BLaER1 (cell line): ENCODE measurements at regions not wholly inside any gene's neighbourhood (a gene's known extent, or its start where the extent isn't known, plus 50 kb on each side); places are given as distances from the start of the nearest gene placed in this dataset.

Experiments
- H3K27ac ChIP-seq: shearing (Covaris generic); formaldehyde crosslinking; 2 replicates; pipeline ENCODE4 v1.8.1; 2022
- H3K27me3 ChIP-seq: shearing (Covaris generic); formaldehyde crosslinking; 2 replicates; pipeline ENCODE4 v1.8.1; 2022
- H3K36me3 ChIP-seq: shearing (Covaris generic); formaldehyde crosslinking; 2 replicates; pipeline ENCODE4 v1.8.1; 2022
- H3K4me1 ChIP-seq: shearing (Covaris generic); formaldehyde crosslinking; 2 replicates; pipeline ENCODE4 v1.8.1; 2022
- H3K4me2 ChIP-seq: shearing (Covaris generic); formaldehyde crosslinking; 2 replicates; pipeline ENCODE4 v1.8.1; 2022
- H3K4me3 ChIP-seq: shearing (Covaris generic); formaldehyde crosslinking; 2 replicates; pipeline ENCODE4 v1.8.1; 2022
- H3K9ac ChIP-seq: shearing (Covaris generic); formaldehyde crosslinking; 2 replicates; pipeline ENCODE4 v1.8.1; 2022
- H3K9me3 ChIP-seq: shearing (Covaris generic); formaldehyde crosslinking; 2 replicates; pipeline ENCODE4 v1.8.1; 2022
- H4K20me1 ChIP-seq: shearing (Covaris generic); formaldehyde crosslinking; 2 replicates; pipeline ENCODE4 v1.8.1; 2022
- Cebpa-rat ChIP-seq: shearing (Covaris generic); IDR thresholded peaks from 2 replicates; pipeline ENCODE4 v1.8.1; 2022

GRCh38 chr1:5579966-5580365, 412.3 kb downstream of the NPHP4 start:
- peaks cover 6% of the 10 kb centered on the region; the same call in 1 of the 2 replicates for H3K9me3 ChIP-seq
- no peak overlapping the region for H3K4me2 ChIP-seq
- no peak overlapping the region for H3K9ac ChIP-seq
- H3K36me3 ChIP-seq = no peaks in the 10 kb centered on the region
- no peaks in the 10 kb centered on the region for H3K27me3 ChIP-seq
- no peak overlapping the region for H3K27ac ChIP-seq
- no peaks in the 10 kb centered on the region for H4K20me1 ChIP-seq
- peaks cover 16% of the 10 kb centered on the region for H3K4me1 ChIP-seq
- TF ChIP-seq Cebpa-rat = no peak
- H3K4me3 ChIP-seq = no peak overlapping the region

- Histone ChIP-seq H3K4me3 (no peak overlapping the region), H3K4me1 (peaks cover 16% of the 10 kb centered on the region), H4K20me1 (no peaks in the 10 kb centered on the region), H3K36me3 (no peaks in the 10 kb centered on the region), H3K27me3 (no peaks in the 10 kb centered on the region), H3K9ac (no peak overlapping the region), H3K27ac (no peak overlapping the region), H3K9me3 (peaks cover 6% of the 10 kb centered on the region; the same call in 1 of the 2 replicates), H3K4me2 (no peak overlapping the region)
- no peak for TF ChIP-seq Cebpa-rat
Measured at GRCh38 chr1:5578690-5579089, 413.5 kb downstream of the NPHP4 start.

- H3K4me2 ChIP-seq = peak overlapping the region; percentile 18; the same call in 1 of the 2 replicates
- no peak overlapping the region for H3K27ac ChIP-seq
- no peak for TF ChIP-seq Cebpa-rat
- peaks cover 6% of the 10 kb centered on the region; the same call in 1 of the 2 replicates for H3K9me3 ChIP-seq
- H3K9ac ChIP-seq = no peak overlapping the region
- H3K4me3 ChIP-seq = no peak overlapping the region
- H4K20me1 ChIP-seq = no peaks in the 10 kb centered on the region
- no peaks in the 10 kb centered on the region for H3K27me3 ChIP-seq
- peaks cover 16% of the 10 kb centered on the region for H3K4me1 ChIP-seq
- no peaks in the 10 kb centered on the region for H3K36me3 ChIP-seq
Measured at GRCh38 chr1:5577255-5578040, 414.8 kb downstream of the NPHP4 start.

GRCh38 chr1:5576673-5577065, 415.6 kb downstream of the NPHP4 start:
- Histone ChIP-seq H3K9me3 (peaks cover 6% of the 10 kb centered on the region; the same call in 1 of the 2 replicates), H3K4me3 (no peak overlapping the region), H3K4me1 (peaks cover 16% of the 10 kb centered on the region), H3K27ac (no peak overlapping the region), H3K9ac (no peak overlapping the region), H3K27me3 (no peaks in the 10 kb centered on the region), H3K36me3 (no peaks in the 10 kb centered on the region), H4K20me1 (no peaks in the 10 kb centered on the region), H3K4me2 (peak overlapping the region; percentile 18)
- TF ChIP-seq Cebpa-rat = no peak

- Histone ChIP-seq H3K36me3 (no peaks in the 10 kb centered on the region), H3K27ac (no peak overlapping the region), H3K9me3 (peaks cover 10% of the 10 kb centered on the region), H3K9ac (no peak overlapping the region), H3K4me2 (peak overlapping the region; percentile 18; the same call in 1 of the 2 replicates), H3K4me3 (no peak overlapping the region), H4K20me1 (no peaks in the 10 kb centered on the region), H3K27me3 (no peaks in the 10 kb centered on the region), H3K4me1 (peaks cover 16% of the 10 kb centered on the region)
- no peak for TF ChIP-seq Cebpa-rat
Measured at GRCh38 chr1:5576011-5576672, 416.1 kb downstream of the NPHP4 start.

GRCh38 chr1:5575396-5575940, 416.8 kb downstream of the NPHP4 start:
- no peaks in the 10 kb centered on the region for H3K36me3 ChIP-seq
- H3K4me1 ChIP-seq = peaks cover 16% of the 10 kb centered on the region
- H3K27me3 ChIP-seq = no peaks in the 10 kb centered on the region
- TF ChIP-seq Cebpa-rat = no peak
- H3K4me3 ChIP-seq = no peak overlapping the region
- no peak overlapping the region for H3K27ac ChIP-seq
- H4K20me1 ChIP-seq = no peaks in the 10 kb centered on the region
- no peak overlapping the region for H3K4me2 ChIP-seq
- H3K9me3 ChIP-seq = peaks cover 13% of the 10 kb centered on the region
- H3K9ac ChIP-seq = no peak overlapping the region

GRCh38 chr1:5574641-5575040, 417.6 kb downstream of the NPHP4 start:
- Histone ChIP-seq H4K20me1 (no peaks in the 10 kb centered on the region), H3K9ac (no peak overlapping the region), H3K27ac (no peak overlapping the region), H3K27me3 (no peaks in the 10 kb centered on the region), H3K4me2 (no peak overlapping the region), H3K4me1 (peaks cover 16% of the 10 kb centered on the region), H3K4me3 (no peak overlapping the region), H3K36me3 (no peaks in the 10 kb centered on the region), H3K9me3 (peaks cover 17% of the 10 kb centered on the region)
- TF ChIP-seq Cebpa-rat = no peak

- Histone ChIP-seq H3K4me2 (no peak overlapping the region), H3K4me1 (peaks cover 16% of the 10 kb centered on the region), H3K9me3 (peaks cover 18% of the 10 kb centered on the region), H4K20me1 (no peaks in the 10 kb centered on the region), H3K27ac (no peak overlapping the region), H3K27me3 (no peaks in the 10 kb centered on the region), H3K9ac (no peak overlapping the region), H3K4me3 (no peak overlapping the region), H3K36me3 (no peaks in the 10 kb centered on the region)
- no peak for TF ChIP-seq Cebpa-rat
Measured at GRCh38 chr1:5572794-5573193, 419.4 kb downstream of the NPHP4 start.

- H3K4me1 ChIP-seq = peaks cover 13% of the 10 kb centered on the region
- no peak overlapping the region for H3K4me2 ChIP-seq
- H3K27me3 ChIP-seq = no peaks in the 10 kb centered on the region
- H3K4me3 ChIP-seq = no peak overlapping the region
- H3K36me3 ChIP-seq = no peaks in the 10 kb centered on the region
- H3K9ac ChIP-seq = no peak overlapping the region
- no peak overlapping the region for H3K27ac ChIP-seq
- H4K20me1 ChIP-seq = no peaks in the 10 kb centered on the region
- no peak for TF ChIP-seq Cebpa-rat
- peaks cover 18% of the 10 kb centered on the region for H3K9me3 ChIP-seq
Measured at GRCh38 chr1:5571861-5572401, 420.3 kb downstream of the NPHP4 start.

GRCh38 chr1:5571438-5571837, 420.8 kb downstream of the NPHP4 start:
- H3K4me1 ChIP-seq = peaks cover 8% of the 10 kb centered on the region
- no peaks in the 10 kb centered on the region for H3K27me3 ChIP-seq
- no peak overlapping the region for H3K27ac ChIP-seq
- H3K4me3 ChIP-seq = no peak overlapping the region
- H4K20me1 ChIP-seq = no peaks in the 10 kb centered on the region
- H3K9ac ChIP-seq = no peak overlapping the region
- H3K36me3 ChIP-seq = no peaks in the 10 kb centered on the region
- TF ChIP-seq Cebpa-rat = no peak
- no peak overlapping the region for H3K4me2 ChIP-seq
- H3K9me3 ChIP-seq = peaks cover 18% of the 10 kb centered on the region
